ENCODE measurements at regions not wholly inside any gene's neighbourhood (a gene's known extent, or its start where the extent isn't known, plus 50 kb on each side); places are given as distances from the start of the nearest gene placed in this dataset.

DNA sequence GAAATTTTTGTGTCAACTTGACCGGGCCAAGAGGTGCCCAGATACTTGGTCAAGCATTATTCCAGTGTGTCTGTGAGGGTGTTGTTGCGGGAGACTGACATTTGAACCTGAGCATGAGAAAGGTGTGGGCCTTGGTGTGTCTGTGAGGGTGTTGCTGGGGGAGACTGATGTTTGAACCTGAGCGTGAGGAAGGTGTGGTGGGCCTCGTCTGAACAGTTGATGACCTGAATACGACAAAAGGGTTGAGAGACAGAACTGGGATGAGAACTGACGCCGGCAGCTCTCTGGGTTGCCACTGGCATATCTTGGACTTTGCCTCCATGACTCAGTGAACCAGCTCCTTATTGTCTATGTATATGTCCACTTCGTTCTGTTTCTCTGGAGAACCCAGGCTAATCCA, 240.5 kb downstream of the ERMARD start:
- no peak for TF ChIP-seq CTCF (conservative IDR thresholded peaks at IDR 0.05; ENCODE audit: low read depth, low read length)
- no peak for TF ChIP-seq EZH2 (IDR thresholded peaks at IDR 0.05; ENCODE audit: borderline replicate concordance, low read depth, low read length, poor library complexity, severe bottlenecking)
